ENCODE measurements at regions not wholly inside any gene's neighbourhood (a gene's known extent, or its start where the extent isn't known, plus 50 kb on each side); places are given as distances from the start of the nearest gene placed in this dataset.

- no peak for DNase-seq (ENCODE audit: low spot score)
These were observed 309.8 kb downstream of the AHR start for GRCh38 chr7:17608114-17608833.

DNA sequence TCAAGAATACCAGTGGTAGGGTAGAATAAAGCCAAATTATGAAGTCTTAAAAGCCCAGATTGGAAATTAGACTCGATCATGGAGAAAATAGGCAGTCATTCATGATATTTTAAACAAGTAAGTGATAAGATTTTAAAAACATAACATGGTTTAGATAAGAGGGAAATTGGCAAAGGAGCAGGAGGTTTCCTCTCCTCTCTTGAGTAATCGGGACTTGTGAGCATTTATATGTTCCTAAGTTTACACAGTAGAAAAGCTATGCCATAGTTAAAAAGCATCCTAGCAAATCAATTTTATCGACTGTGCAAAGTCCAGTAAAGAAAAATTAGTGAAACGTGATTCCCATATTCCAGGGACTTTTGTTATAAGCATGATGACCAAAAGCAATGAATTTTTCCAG, 313.2 kb downstream of the AHR start:
- DNase-seq (ENCODE audit: low spot score): no peak

DNA sequence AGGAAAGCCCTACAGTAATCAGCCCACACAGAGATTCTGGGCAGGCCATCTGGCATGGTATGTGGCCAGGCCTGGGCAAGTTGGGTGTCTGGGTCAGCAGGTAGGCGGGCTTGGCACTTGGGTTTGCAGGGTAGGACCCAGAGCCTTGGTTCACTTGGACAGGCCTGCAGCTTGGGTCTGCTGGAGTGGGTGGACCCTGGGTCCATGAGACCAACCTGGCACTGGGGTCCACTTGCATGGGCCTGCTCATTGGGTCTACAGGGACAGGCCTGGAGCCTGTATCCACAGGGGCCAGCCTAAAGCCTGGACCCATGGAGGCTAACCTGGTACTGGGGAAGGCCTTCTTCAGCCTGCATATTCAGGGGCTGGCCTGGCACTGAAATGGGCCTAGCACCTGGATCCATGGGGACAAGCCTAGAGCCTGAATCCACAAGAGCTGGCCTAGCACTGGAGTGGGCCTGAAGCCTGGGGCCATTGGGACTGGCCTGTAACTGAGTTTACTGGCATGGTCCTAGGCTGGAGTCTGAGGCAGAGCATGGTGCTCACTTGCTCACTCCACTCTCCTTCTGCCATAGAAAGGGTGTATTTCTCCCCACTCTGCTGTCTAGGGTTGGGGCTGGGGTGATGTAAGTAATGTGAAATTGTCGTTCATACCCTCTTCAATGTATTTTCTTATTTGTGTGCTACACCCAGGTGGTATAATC, 315.0 kb downstream of the AHR start:
- DNase-seq (ENCODE audit: low spot score): no peak

DNA sequence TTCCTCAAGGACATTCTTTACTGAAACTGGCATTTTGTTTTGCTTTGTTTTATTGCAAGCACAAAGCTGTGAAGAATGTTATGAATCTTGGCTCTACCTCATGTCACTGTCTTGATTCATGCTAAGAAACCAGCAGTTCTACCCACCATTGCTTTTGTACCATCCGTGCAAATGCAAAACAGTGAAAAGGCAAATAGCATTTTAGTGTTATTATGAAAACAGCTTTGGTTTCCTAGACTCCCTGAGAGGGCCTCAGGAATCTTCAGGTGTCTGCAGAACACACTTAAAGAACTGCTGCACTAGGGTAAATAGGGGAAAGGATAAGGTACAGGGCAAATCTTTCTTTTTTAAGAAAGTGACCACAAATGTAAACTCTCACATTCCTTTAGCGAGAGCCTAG, 318.9 kb downstream of the AHR start:
- DNase-seq (ENCODE audit: low spot score): no peak

- no peak for DNase-seq (ENCODE audit: low spot score)
These were observed 319.6 kb downstream of the AHR start for GRCh38 chr7:17617857-17618651.

- DNase-seq (ENCODE audit: low spot score): no peak
These were observed 320.2 kb downstream of the AHR start for GRCh38 chr7:17618652-17618974.

DNA sequence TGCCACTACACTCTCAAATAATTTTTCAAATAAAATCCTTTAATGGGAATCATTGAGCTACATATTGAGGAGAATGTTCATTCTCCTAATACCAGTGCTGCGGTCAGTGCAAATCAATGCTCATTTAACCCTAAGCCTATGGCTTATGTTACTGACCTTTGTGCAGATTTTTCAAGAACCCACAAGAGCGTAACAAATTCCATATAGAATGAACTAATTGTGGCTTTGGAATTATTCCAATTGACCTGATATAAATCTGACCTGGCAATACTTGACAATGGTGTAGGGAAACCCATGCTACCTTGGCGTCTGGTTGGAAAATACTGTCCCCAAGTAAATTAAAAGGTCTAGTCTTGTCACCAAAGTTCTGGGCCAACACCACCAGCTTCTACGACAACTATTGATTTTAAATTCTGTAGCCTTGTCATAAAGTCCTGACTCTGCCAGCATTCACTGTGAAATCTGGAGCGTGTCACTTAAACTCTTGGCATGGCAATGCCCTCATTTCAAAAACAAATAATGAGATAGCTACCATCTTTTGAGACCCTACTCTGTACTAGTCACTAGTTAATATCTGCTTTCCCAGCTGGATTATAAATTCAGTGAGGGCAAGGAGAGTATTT, 320.9 kb downstream of the AHR start:
- no peak for DNase-seq (ENCODE audit: low spot score)

- DNase-seq (ENCODE audit: low spot score): no peak
These were observed 319.7 kb downstream of the SNX13 start for GRCh38 chr7:17620566-17620965.

- DNase-seq (ENCODE audit: low spot score): no peak
These were observed 317.8 kb downstream of the SNX13 start for GRCh38 chr7:17622451-17622850.

DNA sequence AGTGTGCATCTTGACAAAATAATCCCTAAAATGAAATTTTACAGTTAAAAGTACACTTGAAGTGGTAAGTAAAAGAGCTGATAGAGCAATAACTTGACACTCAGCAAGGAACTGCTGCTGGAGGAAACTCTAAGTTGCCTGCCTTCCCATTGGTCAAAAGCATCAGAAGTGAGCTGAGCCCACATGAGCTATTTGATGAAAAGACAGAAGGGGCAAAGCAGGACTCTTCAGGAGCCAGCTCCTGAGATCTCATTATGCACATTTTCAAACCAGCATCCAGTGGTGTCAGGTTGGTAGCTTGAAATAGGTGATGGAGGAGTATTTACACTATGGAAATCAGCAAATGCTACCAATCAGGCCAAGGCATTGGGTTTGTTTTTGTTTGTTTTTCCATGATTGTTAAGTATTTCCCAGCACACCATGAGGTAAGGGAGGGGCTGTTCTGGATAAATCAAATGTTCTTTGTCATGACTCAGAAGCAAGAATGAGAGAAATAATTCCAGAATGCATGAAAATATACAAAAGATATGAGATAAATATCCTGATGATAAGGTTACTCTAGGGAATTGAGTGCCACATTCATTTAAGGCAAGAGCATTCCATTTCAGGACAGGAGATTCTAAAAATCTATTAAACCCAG, 316.6 kb downstream of the SNX13 start:
- no peak for DNase-seq (ENCODE audit: low spot score)

DNA sequence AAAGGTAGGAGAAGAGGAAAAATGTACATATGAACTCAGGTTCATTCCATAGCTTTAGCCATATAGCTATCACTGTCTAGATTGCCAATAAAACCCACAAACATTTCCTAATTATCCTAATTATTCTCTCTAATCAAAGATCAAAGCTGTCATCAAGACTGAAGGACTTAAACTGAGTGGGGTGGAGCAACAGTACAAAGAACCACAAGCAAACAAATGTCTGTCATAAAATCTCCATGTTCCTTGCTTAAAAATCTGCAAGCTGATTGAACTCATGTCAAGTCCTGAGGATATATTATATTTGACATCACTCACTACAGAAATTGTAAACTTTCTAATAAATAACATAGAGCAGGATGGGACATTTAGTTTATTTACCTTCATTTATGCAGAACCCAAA, 315.9 kb downstream of the SNX13 start:
- no peak for DNase-seq (ENCODE audit: low spot score)

DNA sequence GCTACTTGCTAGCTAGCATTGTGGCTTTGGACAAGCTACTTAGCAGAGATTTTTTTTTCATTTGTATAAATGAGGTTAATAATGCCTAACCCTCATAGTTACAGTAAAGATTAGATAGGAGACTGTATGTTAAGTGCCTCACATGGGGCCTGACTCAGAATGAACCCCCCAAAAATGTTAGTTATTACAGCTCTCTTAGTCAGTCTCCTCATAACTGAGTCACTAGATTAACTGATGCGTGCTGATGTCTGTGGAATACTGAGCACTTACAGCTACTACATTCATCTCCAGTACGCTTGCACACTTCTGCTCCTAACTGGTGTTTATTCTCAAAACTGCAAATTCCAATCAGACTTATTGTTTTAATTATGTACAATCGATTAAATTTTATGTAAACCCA, 315.3 kb downstream of the SNX13 start:
- peak; percentile 52 for DNase-seq (ENCODE audit: low spot score)

GRCh38 chr7:17626235-17626634, 314.1 kb downstream of the SNX13 start:
- DNase-seq (ENCODE audit: low spot score): no peak

- DNase-seq (ENCODE audit: low spot score): no peak
These were observed 309.2 kb downstream of the SNX13 start for GRCh38 chr7:17631061-17631460.

DNA sequence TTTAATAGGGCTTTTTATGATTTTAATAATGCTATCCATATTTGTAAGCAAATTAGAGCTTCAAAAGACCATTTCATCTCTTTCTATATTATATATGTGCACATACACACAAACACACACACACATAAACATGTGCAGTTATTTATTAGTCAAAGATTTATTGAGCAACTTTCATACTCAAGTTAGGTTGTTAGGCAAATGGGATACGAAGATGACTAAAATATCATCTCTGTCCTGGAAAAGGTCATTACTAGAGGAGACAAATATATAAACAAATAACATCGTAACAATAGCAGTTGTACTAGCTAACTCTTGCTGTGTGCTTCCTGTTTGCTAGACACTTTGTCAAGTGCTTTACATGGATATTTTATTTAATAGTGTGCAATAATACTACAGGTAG, 307.9 kb downstream of the SNX13 start:
- no peak for DNase-seq (ENCODE audit: low spot score)

GRCh38 chr7:17633067-17633466, 307.2 kb downstream of the SNX13 start:
- no peak for DNase-seq (ENCODE audit: low spot score)

- no peak for DNase-seq (ENCODE audit: low spot score)
These were observed 301.6 kb downstream of the SNX13 start for GRCh38 chr7:17638727-17639126.

- DNase-seq (ENCODE audit: low spot score): no peak
These were observed 299.4 kb downstream of the SNX13 start for GRCh38 chr7:17640730-17641377.

DNA sequence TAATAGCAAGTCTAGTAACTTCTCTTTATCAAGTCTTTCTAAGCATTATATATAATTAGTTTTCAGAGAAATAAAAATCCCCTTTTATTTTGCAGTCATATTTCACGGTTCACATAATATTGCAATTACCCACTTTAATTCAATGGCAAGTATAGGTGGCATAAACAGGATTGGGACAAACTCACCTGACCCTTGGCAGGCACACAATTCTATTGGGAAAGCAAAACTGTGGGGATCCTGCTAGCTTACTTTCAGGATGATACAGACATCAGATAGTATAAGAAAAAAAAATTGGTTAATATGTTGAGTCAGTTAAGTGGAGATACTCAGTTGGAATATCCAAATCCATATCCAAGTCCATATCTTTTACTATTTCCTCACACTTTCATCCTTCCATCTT, 294.8 kb downstream of the SNX13 start:
- DNase-seq (ENCODE audit: low spot score): no peak

- DNase-seq (ENCODE audit: low spot score): no peak
These were observed 293.9 kb downstream of the SNX13 start for GRCh38 chr7:17646253-17646956.

DNA sequence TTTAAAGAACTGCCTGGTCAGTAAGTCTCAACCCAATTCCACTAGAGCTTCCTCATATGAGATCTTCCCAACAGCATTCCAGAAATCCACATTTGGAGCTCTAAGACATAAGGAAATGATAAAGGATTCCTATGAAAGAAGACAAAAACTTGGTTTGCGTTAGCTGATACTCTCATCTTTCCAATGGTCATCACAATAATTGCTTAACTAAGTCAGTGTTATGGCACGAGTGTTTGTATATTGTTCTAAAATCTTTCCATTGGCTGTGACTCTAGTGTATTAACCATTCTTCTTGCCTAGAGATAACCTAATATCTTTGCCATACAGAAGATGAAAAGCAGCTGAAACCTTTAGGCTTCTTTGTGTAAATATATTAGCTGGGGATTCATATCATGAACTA, 289.0 kb downstream of the SNX13 start:
- DNase-seq (ENCODE audit: low spot score): no peak
